NCI-H526 (cell line): ENCODE measurements at regions not wholly inside any gene's neighbourhood (a gene's known extent, or its start where the extent isn't known, plus 50 kb on each side); places are given as distances from the start of the nearest gene placed in this dataset.
"Not testable (repeated sequence)": the region's sequence is repeated elsewhere in the genome, so short reads cannot be mapped to it uniquely, and the experiment has no call there.

Experiments
- DNase-seq, 2 experiments: peaks; one replicate each; lab custom pipeline; 2025; lab: John Stamatoyannopoulos, UW

- no peak for DNase-seq
Measured at GRCh38 chr6:111925296-111925695, 52.0 kb upstream of the FYN start.

DNA sequence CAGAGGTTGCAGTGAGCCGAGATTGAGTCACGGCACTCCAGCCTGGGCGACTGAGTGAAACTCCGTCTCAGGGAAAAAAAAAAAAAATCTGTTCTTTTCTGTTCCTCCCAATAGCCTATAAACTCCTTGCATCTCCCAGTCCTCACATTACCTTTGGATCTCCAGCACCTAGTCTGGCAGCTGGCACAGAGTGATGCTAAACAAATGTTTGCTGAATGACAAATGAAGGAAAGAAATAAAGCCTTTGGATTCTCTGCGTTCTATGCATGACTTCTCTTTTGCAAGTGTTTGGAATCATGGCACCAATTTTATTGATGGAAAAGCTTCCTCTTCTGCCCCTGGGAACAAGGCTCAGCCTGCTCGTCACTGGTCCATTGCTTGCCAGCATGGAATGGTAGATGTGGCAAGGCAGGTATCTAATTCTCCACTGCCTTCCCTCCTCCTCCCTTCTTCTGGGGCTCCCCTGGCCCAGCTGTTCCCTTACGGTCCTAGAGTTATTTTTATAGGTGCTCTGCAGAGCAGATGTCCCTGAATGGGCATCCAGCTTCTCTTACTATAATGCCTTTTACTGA, 53.6 kb upstream of the FYN start:
- no peak for DNase-seq

GRCh38 chr6:111927321-111927720, 54.1 kb upstream of the FYN start:
- DNase-seq = no peak

DNA sequence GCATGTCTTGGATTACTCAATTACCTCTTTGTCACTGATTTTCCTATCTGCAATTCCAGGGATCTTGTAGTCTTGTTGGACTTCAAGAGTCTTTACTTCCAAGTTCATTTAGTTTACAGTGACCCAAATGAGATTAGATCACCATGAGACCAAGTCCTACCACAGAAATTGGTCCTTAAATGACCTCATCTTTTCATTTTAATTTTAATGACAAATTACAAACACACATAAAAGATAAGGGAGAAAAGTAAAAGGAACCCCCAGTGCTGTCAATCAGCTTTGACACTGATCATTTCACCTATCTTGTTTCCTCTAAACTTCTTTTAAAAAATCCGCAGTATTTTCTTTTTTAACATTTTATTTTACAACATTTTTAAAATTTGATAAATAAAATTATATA, 54.9 kb upstream of the FYN start:
- no peak for DNase-seq

DNA sequence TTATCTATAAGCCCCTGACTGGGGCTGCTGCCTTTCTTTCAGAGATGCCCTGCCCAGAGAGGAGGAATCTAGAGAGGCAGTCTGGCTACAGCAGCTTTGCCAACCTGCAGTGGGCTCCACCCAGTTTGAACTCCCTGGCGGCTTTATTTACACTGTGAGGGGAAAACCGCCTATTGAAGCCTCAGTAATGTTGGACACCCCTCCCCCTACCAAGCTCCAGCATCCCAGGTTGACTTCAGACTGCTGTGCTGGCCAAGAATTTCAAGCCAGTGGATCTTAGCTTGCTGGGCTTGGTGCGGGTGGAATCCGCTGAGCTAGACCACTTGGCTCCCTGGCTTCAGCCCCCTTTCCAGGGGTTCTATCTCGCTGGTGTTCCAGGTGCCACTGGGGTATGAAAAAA, 61.4 kb upstream of the FYN start:
- DNase-seq = peak; percentile 24 to 42

DNA sequence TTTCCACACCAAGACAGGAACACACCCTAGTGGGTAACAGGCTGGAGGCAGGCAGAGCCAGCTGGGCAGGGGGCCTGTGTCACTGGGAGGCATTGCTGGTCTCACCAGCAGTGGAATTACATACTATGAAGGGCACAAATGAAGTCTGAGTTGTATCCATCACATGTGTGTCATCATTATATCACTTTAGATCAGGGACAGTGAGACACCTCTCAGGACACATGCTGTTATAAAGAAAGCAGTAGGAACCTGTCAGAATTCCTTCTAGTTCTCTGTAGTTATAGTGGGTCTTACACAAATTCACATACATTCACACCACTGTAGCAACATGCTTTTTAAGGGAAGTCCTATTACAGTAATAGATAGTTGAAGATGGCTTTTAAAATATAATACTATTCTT, 63.5 kb upstream of the FYN start:
- DNase-seq = no peak

- DNase-seq = no peak
Measured at GRCh38 chr6:111938710-111939109, 65.5 kb upstream of the FYN start.

DNA sequence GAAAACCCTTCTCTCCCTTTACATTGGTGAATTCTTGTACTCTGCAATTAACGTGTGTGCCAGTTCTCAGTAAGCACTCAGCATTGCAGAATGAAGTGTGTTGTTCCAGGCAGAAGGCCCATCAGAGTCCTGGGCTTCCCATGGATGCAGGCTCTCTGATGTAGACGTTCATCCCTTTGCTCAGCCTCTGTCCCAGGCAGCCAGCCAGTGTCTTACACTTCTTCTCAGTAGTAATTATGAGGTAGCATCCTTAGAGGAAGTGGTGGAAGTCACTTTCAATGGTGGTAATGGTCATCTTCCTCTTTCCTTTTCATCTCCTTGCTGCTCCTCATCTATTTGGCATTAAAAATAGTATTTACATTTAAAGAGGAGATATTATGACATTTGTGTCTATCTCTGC, 66.7 kb upstream of the FYN start:
- DNase-seq = no peak

GRCh38 chr6:111940801-111941200, 67.5 kb upstream of the FYN start:
- DNase-seq = no peak

DNA sequence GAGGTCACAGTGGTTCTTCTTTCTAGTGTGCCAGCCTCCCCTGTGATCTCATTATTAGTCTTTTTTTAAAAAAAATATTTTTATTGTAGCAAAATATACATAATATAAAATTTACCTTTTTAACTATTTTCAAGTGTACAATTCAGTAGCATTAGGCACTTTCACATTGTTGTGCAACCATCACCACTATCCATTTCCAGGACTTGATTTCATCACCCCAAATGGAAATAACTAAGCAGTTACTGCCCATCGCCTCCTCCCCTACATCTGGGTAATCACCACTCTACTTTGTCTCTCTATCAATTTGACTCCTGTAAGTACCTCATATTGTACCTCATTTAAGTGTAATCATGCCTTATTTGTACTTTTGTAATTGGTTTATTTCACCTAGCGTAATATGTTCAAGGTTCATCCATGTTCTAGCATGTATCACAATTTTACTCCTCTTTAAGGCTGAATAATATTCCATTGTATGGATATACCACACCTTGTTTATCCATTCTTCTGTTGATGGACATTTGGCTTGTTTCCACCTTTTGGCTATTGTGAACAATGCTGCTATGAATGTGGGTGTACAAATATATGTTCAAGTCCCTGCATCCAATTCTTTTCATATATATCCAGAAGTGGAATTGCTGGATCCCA, 68.6 kb upstream of the FYN start:
- DNase-seq = no peak

- no peak for DNase-seq
Measured at GRCh38 chr6:111942561-111942960, 69.3 kb upstream of the FYN start.

DNA sequence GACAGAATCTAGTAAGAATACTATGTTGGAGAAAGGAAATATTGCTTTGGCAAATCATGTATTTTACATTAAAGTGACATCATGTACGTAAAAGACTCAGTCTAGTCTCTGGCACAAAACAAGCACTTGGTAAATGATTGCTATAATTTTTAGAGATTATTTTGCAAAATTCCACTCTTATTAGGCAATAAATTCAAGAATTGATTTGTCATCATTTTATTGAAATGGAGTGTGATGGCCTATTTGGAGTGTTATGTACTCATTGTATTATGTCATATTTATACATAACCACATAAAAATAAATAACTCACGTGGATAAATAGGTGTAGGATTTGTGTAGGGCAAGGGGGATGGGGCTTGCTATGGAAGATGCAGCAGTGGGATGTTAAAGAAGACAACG, 70.0 kb upstream of the FYN start:
- DNase-seq = no peak

DNA sequence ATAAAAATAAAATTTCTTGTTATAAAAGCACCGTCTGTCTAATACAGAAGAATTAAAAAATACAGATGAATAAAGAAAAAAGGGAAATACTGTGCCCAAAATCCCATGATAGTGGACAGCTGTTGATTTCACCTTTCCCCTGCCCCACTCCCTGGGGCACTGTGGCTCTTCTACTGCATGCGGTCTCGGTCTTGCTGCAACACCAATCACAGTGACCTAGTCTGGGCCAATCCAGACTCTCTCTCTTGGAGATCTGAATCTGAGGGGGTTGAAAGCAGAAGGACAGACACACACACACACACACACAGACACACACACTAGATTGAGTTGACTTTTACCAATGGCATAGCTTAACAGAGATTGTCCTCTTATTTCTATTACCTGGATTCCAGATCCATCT, 70.5 kb upstream of the FYN start:
- DNase-seq = no peak

DNA sequence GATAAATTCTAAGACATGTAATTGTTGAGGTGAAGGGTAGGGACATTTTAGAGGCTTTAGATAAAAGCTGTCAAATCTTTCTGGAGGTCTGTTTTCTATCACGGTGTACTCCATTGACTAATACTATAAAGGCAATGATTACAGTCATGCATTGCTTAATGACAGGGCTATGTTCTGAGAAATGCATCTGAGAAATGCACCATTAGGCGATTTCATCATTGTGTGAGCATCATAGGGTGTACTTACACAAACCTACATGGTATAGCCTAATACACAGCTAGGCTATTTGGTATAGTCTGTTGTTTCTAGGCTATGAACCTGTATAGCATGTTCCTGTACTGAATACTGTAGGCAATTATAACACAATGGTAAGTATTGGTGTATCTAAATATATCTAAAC, 71.3 kb upstream of the FYN start:
- DNase-seq = no peak

DNA sequence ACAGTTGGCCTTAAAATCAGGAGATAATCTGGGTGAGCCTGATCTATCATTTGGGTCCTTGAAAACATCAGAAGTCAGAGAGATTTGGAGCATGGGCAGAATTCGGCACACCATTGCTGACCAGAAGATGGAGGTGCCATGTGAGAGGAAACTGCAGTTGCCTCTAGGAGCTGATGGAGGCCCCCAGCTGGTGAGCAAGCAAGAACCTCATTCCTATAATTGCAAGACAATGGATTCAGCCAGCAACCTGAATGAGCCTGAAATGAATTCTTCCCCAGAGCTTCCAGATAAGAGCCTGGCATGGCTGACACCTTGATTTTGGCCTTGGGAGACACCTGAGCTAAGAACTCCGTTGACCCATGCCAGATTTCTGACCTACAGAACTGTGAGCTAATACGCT, 76.3 kb upstream of the FYN start:
- no peak for DNase-seq

- DNase-seq = not testable (repeated sequence)
Measured at GRCh38 chr6:111949984-111950383, 76.7 kb upstream of the FYN start.

- DNase-seq = no peak
Measured at GRCh38 chr6:111950661-111951496, 77.6 kb upstream of the FYN start.

DNA sequence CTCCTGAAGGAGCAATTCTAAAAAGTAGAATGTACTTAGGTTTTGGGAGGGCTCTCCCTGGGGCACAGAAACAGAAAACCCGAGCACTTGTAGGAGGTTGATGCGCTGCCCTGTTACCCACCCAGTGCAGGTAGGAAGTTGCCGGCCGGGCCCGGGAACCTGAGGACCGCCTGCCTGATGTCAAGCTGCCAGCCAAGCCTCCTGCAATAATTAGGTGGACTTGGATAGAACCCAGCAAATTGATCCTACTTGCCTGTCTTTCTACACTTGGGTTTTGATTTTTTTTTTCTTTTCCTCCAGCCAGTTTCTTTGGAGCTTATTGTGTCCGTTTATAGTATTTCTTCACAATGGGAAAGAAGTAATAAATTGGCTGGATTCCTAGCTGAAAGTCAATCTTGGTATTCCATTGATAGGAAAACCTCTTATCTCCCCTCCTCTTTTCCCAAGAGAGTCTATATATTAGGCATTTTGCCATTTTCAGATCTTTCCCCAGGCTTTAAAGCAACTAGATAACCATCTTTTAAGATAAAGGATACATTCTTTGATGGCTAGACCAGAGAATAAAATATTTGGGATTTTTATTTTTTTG, 78.3 kb upstream of the FYN start:
- DNase-seq = no peak

DNA sequence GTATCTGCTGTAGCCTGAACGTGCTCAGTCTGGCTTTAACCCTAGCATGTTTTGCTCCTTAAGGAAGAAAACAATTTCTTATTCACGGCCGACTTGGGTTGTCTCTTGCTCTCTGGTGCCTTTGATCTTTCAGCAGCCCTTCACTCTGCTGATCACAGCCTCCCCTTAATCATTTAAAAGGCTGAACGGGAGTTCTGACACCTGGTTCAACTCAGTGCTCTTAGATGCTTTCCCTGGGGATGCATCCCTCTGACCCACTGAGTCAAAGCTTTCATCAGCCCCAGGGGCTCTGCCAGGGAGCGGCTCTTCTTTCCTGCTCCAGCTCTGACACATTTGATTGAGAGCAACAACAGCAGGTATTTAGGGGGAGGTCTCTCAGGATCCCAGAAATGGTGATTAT, 79.0 kb upstream of the FYN start:
- DNase-seq = no peak

DNA sequence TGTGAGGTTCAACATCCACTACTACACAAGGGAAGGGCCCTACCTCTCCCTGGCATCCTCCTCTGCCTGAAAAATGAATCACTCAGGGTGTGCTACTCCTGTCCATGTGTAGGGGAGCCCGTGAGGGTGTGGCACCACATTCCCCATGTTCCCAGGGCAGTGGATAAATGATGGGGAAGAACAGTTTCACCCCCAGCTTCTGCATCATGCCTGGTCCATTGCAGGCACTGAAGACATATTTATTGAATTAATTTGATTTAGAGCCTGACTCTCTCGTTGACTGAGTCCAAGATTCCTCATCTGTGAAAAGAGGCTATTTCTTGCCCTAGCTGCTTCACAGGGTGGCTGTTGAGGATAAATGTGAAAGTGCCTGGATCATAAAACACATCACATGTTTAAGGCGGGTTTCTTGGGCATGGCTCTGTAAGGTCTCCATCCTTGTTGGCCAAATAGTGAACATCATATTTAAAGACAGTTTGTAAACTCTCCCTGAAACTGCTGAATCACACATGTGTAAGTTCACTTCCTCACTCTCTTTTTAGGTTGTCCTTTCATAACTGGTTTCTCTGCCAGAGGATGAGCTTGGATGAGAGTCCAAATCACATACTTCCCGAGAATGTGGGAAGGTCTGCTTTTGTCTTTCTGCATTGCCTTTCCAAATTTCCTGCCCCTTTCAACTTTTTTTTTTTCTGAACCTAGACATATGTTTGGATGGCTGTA, 79.7 kb upstream of the FYN start:
- DNase-seq = no peak

GRCh38 chr6:111956098-111956497, 82.8 kb upstream of the FYN start:
- no peak for DNase-seq

- peak in 1 of 2 experiments; percentile 46 for DNase-seq
Measured at GRCh38 chr6:111957623-111958315, 84.5 kb upstream of the FYN start.
